DOHH2 (cell line): ENCODE measurements at regions not wholly inside any gene's neighbourhood (a gene's known extent, or its start where the extent isn't known, plus 50 kb on each side); places are given as distances from the start of the nearest gene placed in this dataset.

Source experiments
- EZH2phosphoT487 ChIP-seq: fragments of 200-600 bp; sonication (generic); IDR thresholded peaks from 2 replicates; pipeline ENCODE4 v1.6.1; 2017; ENCODE audit warnings: borderline replicate concordance, mild to moderate bottlenecking, antibody characterized with exemption, low read length, moderate library complexity, mixed read lengths
- TF ChIP-seq, protein P1 (sequence below): fragments of 200-600 bp; sonication (generic); IDR thresholded peaks from one replicate; pipeline ENCODE4 v1.5.1; 2014; ENCODE audit warnings: antibody characterized with exemption, mild to moderate bottlenecking, low read depth, low read length; ENCODE audit not compliant: poor library complexity, severe bottlenecking

DNA sequence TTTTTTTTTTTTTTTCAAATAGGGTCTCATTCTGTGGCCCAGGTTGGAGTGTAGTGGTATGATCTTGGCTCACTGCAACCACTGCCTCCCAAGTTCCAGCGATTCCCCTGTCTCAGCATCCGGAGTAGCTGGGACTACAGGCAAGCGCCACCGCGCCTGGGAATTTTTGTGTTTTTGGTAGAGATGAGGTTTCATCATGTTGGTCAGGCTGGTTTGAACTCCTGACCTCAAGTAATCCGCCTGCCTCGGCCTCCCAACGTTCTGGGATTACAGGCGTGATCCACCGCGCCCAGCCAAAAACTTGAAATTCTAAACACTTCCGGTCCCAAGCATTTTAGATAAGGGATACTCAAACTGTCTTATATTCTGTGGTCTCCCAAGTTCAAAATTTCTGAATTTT is 718.9 kb upstream of the MEF2C start:
- TF ChIP-seq, protein P1, sequence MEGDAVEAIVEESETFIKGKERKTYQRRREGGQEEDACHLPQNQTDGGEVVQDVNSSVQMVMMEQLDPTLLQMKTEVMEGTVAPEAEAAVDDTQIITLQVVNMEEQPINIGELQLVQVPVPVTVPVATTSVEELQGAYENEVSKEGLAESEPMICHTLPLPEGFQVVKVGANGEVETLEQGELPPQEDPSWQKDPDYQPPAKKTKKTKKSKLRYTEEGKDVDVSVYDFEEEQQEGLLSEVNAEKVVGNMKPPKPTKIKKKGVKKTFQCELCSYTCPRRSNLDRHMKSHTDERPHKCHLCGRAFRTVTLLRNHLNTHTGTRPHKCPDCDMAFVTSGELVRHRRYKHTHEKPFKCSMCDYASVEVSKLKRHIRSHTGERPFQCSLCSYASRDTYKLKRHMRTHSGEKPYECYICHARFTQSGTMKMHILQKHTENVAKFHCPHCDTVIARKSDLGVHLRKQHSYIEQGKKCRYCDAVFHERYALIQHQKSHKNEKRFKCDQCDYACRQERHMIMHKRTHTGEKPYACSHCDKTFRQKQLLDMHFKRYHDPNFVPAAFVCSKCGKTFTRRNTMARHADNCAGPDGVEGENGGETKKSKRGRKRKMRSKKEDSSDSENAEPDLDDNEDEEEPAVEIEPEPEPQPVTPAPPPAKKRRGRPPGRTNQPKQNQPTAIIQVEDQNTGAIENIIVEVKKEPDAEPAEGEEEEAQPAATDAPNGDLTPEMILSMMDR, result no peak
- no peak for TF ChIP-seq EZH2phosphoT487
